HepG2 (cell line): ENCODE measurements at regions not wholly inside any gene's neighbourhood (a gene's known extent, or its start where the extent isn't known, plus 50 kb on each side); places are given as distances from the start of the nearest gene placed in this dataset.

ENCODE experiments used
- ATAC-seq: fragments of 200-7000 bp; cut with Tn5 transposase; 3 replicates; pipeline ENCODE4 v1.9.1; 2020; ENCODE audit warnings: mild to moderate bottlenecking, moderate library complexity
- BruUV-seq: library from RNA; stranded (reverse); fragments of 400-500 nt; replicated peaks from 2 replicates; lab custom pipeline; 2021; lab: Mats Ljungman, UMichigan
- CTCF ChIA-PET: fragments of 300-600 bp; formaldehyde crosslinking; extraction: SDS; loops from one replicate; lab custom pipeline; 2021; ENCODE audit warnings: low total read pairs, inconsistent platforms, low intra/inter-chr PET ratio; lab: Yijun Ruan, JAX
- POLR2A ChIA-PET: fragments of 350-600 bp; sonication (Branson Sonifier 250); formaldehyde crosslinking; loops from one replicate; lab custom pipeline; 2020; ENCODE audit warnings: antibody characterized with exemption, inconsistent platforms; lab: Yijun Ruan, JAX
- DNase-seq: peaks from one replicate; pipeline ENCODE4 v3.0.0-alpha.2; 2015; ENCODE audit warnings: low spot score
- FAIRE-seq: peaks from 3 replicates; lab custom pipeline; 2011; peaks lifted over from hg19 to GRCh38; lab: Jason Lieb, UNC
- H2AFZ ChIP-seq: one replicate; pipeline ENCODE4 v1.6.1; 2011; ENCODE audit warnings: low read length, inconsistent platforms
- H3K27ac ChIP-seq: fragments of 300-600 bp; 3 replicates; pipeline ENCODE4 v1.8.0; 2011; ENCODE audit warnings: mixed run types, mild to moderate bottlenecking, mixed read lengths, low read length, inconsistent platforms; ENCODE audit not compliant: insufficient read depth; ENCODE audit errors: extremely low read length
- H3K27me3 ChIP-seq, 2 experiments: fragments of 200-600 bp in 1 of 2; 2 replicates in 1 of 2; 3 replicates in 1 of 2; pipeline versions ENCODE4 v1.6.0 to v1.8.0; 2011; ENCODE audit warnings: low read length in 2 of 2, mild to moderate bottlenecking in 2 of 2, moderate library complexity in 2 of 2, inconsistent platforms in 1 of 2; ENCODE audit not compliant: insufficient read depth in 2 of 2, control insufficient read depth in 1 of 2
- H3K36me3 ChIP-seq, 2 experiments: fragments of 200-600 bp in 1 of 2; replicated peaks in 1 of 2; 2 replicates in 1 of 2; 3 replicates in 1 of 2; pipeline versions ENCODE4 v1.5.1 to v1.8.0; 2011; ENCODE audit warnings: low read length in 2 of 2, inconsistent platforms in 1 of 2; ENCODE audit not compliant: insufficient read depth in 2 of 2, control insufficient read depth in 1 of 2
- H3K4me1 ChIP-seq: 2 replicates; pipeline ENCODE4 v1.5.1; 2012; ENCODE audit warnings: low read length, inconsistent platforms; ENCODE audit not compliant: insufficient read depth
- H3K4me2 ChIP-seq: 2 replicates; pipeline ENCODE4 v1.6.0; 2011; ENCODE audit warnings: low read depth, low read length, inconsistent platforms
- H3K4me3 ChIP-seq, 3 experiments: fragments of 200-600 bp in 1 of 3; sonication (generic), shearing (Covaris generic) in 1 of 3; replicated peaks in 1 of 3; 2 replicates each; pipeline ENCODE4 v1.5.1; 2011 to 2016; ENCODE audit warnings: low read length in 3 of 3, inconsistent platforms in 2 of 3, low read depth in 2 of 3, mild to moderate bottlenecking in 2 of 3, control low read depth in 1 of 3, mixed read lengths in 1 of 3; ENCODE audit not compliant: insufficient read depth in 1 of 3
- H3K79me2 ChIP-seq: one replicate; pipeline ENCODE4 v1.6.1; 2011; ENCODE audit warnings: low read length, inconsistent platforms; ENCODE audit not compliant: insufficient read depth
- H3K9ac ChIP-seq: 2 replicates; pipeline ENCODE4 v1.6.0; 2011; ENCODE audit warnings: mild to moderate bottlenecking, low read depth, low read length, inconsistent platforms; ENCODE audit not compliant: insufficient read depth
- H3K9me3 ChIP-seq: 2 replicates; pipeline ENCODE4 v1.5.1; 2012; ENCODE audit warnings: mild to moderate bottlenecking, low read length
- H4K20me1 ChIP-seq: 2 replicates; pipeline ENCODE4 v1.6.0; 2011; ENCODE audit warnings: inconsistent platforms, mild to moderate bottlenecking, low read length, moderate library complexity; ENCODE audit not compliant: insufficient read depth
- DZIP1 ChIP-seq: sonication (generic); formaldehyde crosslinking; IDR thresholded peaks from 2 replicates; pipeline ENCODE4 v1.5.0; 2020; ENCODE audit warnings: mild to moderate bottlenecking, missing genetic modification reagents
- SALL1 ChIP-seq: sonication (generic); formaldehyde crosslinking; IDR thresholded peaks from 2 replicates; pipeline ENCODE4 v1.8.0; 2022; ENCODE audit warnings: mild to moderate bottlenecking, missing genetic modification reagents
- SOX6 ChIP-seq, 2 experiments: fragments of 450-650 bp in 1 of 2; sonication (generic) in 1 of 2; formaldehyde crosslinking in 1 of 2; IDR thresholded peaks; 2 replicates each; pipeline versions ENCODE4 v1.4.0 to v1.6.1; 2017 to 2020; ENCODE audit warnings: antibody characterized with exemption in 1 of 2, mild to moderate bottlenecking in 1 of 2, missing genetic modification reagents in 1 of 2
- TCF7L2 ChIP-seq: IDR thresholded peaks from 2 replicates; pipeline ENCODE4 v1.6.1; 2011; ENCODE audit warnings: mild to moderate bottlenecking, low read depth, low read length, moderate library complexity
- ZBTB39 ChIP-seq: sonication (generic); formaldehyde crosslinking; IDR thresholded peaks from 2 replicates; pipeline ENCODE4 v1.5.0; 2020; ENCODE audit warnings: missing genetic modification reagents
- ZKSCAN8 ChIP-seq: IDR thresholded peaks from 2 replicates; pipeline ENCODE4 v1.6.1; 2016; ENCODE audit warnings: borderline replicate concordance, missing genetic modification reagents, missing compliant biosample characterization
- ZNF263 ChIP-seq: sonication (generic); formaldehyde crosslinking; IDR thresholded peaks from 2 replicates; pipeline ENCODE4 v1.4.0; 2020; ENCODE audit warnings: missing genetic modification reagents
- ZNF337 ChIP-seq: sonication (generic); formaldehyde crosslinking; IDR thresholded peaks from 2 replicates; pipeline ENCODE4 v1.5.1; 2020; ENCODE audit warnings: missing genetic modification reagents, low read depth, mild to moderate bottlenecking, borderline replicate concordance
- ZNF646 ChIP-seq: sonication (generic); formaldehyde crosslinking; IDR thresholded peaks from 2 replicates; pipeline ENCODE4 v1.9.0; 2021; ENCODE audit warnings: mild to moderate bottlenecking, missing genetic modification reagents
- in situ Hi-C: cut with HindIII; loops from 2 replicates; pipeline ENCODE4 v1.10.0; 2017; ENCODE audit warnings: low pct_unique_long_range_greater_than_20kb; ENCODE audit not compliant: extremely low pct_ligation_motif_present
- intact Hi-C: fragments of 100-400 bp; cut with micrococcal nuclease; formaldehyde crosslinking; loops from one replicate; pipeline ENCODE4 v1.10.0; 2022; ENCODE audit not compliant: unreplicated experiment

GRCh38 chr9:106467865-106468164 is 395.2 kb upstream of the ZNF462 start (continued):
- TF ChIP-seq ZBTB39: no peak
- TF ChIP-seq SALL1 (CRISPR knock-in tag): no peak
- TF ChIP-seq ZNF646 (CRISPR knock-in tag): no peak
- TF ChIP-seq, all 625 proteins: peak for 0

GRCh38 chr9:106468431-106468830 is 394.5 kb upstream of the ZNF462 start:
- POLR2A ChIA-PET: no interaction called here
- Histone ChIP-seq H3K4me2 (no peak overlapping the region), H3K36me3 (no peaks in the 10 kb centered on the region), H3K9ac (no peak overlapping the region), H4K20me1 (no peaks in the 10 kb centered on the region), H3K4me1 (no peaks in the 10 kb centered on the region), H3K4me3 (no peak overlapping the region), H3K27me3 (no peaks in the 10 kb centered on the region), H3K27ac (no peak overlapping the region), H3K79me2 (no peaks in the 10 kb centered on the region), H3K9me3 (peaks cover 24% of the 10 kb centered on the region), H2AFZ (no peak overlapping the region)
- no peak for DNase-seq
- in situ Hi-C loops: no loop called here
- intact Hi-C loops: no loop called here
- no peak for FAIRE-seq
- no TSS peak for BruUV-seq
- CTCF ChIA-PET: no interaction called here
- ATAC-seq: no peak
- TF ChIP-seq ZKSCAN8 (CRISPR knock-in tag) (no peak), TCF7L2 (no peak), ZNF263 (CRISPR knock-in tag) (no peak), ZNF337 (CRISPR knock-in tag) (no peak), DZIP1 (CRISPR knock-in tag) (no peak), SOX6 (IDR thresholded peaks at IDR 0.05) (no peak), SOX6 (CRISPR knock-in tag; IDR thresholded peaks at IDR 0.05) (no peak)
